GM23338 (cell line): ENCODE measurements at regions not wholly inside any gene's neighbourhood (a gene's known extent, or its start where the extent isn't known, plus 50 kb on each side); places are given as distances from the start of the nearest gene placed in this dataset.

Experiments
- EZH2 ChIP-seq: fragments of 200-600 bp; sonication (generic); IDR thresholded peaks from one replicate; pipeline ENCODE4 v1.8.0; 2017; ENCODE audit warnings: antibody characterized with exemption, mild to moderate bottlenecking, low read depth; ENCODE audit not compliant: unreplicated experiment
- EZH2phosphoT487 ChIP-seq: fragments of 200-600 bp; sonication (generic); IDR thresholded peaks from one replicate; pipeline ENCODE4 v1.8.1; 2018; ENCODE audit warnings: antibody characterized with exemption; ENCODE audit not compliant: unreplicated experiment
- JUNB ChIP-seq: IDR thresholded peaks from one replicate; pipeline ENCODE4 v1.6.1; 2016; ENCODE audit warnings: antibody characterized with exemption; ENCODE audit not compliant: unreplicated experiment
- NANOG ChIP-seq: IDR thresholded peaks from 2 replicates; pipeline ENCODE4 v1.6.1; 2016; ENCODE audit warnings: antibody characterized with exemption, borderline replicate concordance
- POLR2AphosphoS5 ChIP-seq: IDR thresholded peaks from 2 replicates; pipeline ENCODE4 v1.6.1; 2016; ENCODE audit warnings: antibody characterized with exemption, low read depth
- REST ChIP-seq: IDR thresholded peaks from one replicate; pipeline ENCODE4 v1.6.1; 2018; ENCODE audit warnings: antibody characterized with exemption; ENCODE audit not compliant: unreplicated experiment
- STAT1 ChIP-seq: IDR thresholded peaks from one replicate; pipeline ENCODE4 v1.6.1; 2016; ENCODE audit warnings: antibody characterized with exemption; ENCODE audit not compliant: unreplicated experiment
- ZNF114 ChIP-seq: fragments of 250-450 bp; sonication (Bioruptor Pico); IDR thresholded peaks from 2 replicates; pipeline ENCODE4 v1.5.0; 2020; ENCODE audit warnings: mild to moderate bottlenecking, moderate library complexity
- TF ChIP-seq, protein P1 (sequence below), 2 experiments: fragments of 200-600 bp in 1 of 2; sonication (generic) in 1 of 2; conservative IDR thresholded peaks; 2 replicates each; pipeline versions ENCODE4 v1.5.1 to v1.6.1; 2016 to 2017; ENCODE audit warnings: antibody characterized with exemption in 2 of 2, low read depth in 2 of 2, mild to moderate bottlenecking in 2 of 2, moderate library complexity in 1 of 2

DNA sequence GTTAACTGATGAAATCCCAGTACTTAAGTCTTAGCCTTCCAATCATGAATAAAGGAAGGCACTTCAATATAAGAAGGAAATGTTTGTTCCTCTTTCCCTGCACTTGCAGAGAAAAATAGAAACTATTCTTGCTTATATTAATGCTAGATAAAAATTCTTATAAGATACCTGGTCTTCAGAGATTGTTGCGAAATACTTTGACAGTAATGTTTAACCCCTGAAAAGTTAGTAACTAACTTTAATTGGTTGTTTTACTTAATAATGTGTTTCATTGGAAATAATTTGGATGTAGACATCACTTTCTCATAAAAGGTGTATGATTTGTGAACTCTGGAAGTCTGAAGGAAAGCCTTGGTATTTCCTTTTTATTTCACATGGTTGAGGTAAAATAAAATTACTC lies 294.2 kb upstream of the SYNCRIP start:
- TF ChIP-seq, protein P1, sequence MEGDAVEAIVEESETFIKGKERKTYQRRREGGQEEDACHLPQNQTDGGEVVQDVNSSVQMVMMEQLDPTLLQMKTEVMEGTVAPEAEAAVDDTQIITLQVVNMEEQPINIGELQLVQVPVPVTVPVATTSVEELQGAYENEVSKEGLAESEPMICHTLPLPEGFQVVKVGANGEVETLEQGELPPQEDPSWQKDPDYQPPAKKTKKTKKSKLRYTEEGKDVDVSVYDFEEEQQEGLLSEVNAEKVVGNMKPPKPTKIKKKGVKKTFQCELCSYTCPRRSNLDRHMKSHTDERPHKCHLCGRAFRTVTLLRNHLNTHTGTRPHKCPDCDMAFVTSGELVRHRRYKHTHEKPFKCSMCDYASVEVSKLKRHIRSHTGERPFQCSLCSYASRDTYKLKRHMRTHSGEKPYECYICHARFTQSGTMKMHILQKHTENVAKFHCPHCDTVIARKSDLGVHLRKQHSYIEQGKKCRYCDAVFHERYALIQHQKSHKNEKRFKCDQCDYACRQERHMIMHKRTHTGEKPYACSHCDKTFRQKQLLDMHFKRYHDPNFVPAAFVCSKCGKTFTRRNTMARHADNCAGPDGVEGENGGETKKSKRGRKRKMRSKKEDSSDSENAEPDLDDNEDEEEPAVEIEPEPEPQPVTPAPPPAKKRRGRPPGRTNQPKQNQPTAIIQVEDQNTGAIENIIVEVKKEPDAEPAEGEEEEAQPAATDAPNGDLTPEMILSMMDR (conservative IDR thresholded peaks at IDR 0.05; ENCODE audit: low read depth in 2 of 2) = no peak
- TF ChIP-seq EZH2 (no peak), STAT1 (no peak), ZNF114 (no peak), REST (no peak), POLR2AphosphoS5 (no peak), EZH2phosphoT487 (no peak), JUNB (no peak), NANOG (no peak)
